Neural progenitor cell (in vitro differentiated cells): ENCODE measurements at regions not wholly inside any gene's neighbourhood (a gene's known extent, or its start where the extent isn't known, plus 50 kb on each side); places are given as distances from the start of the nearest gene placed in this dataset.

Experiments used
- DNase-seq: peaks from one replicate; pipeline ENCODE4 v3.0.0-alpha.2; 2016; ENCODE audit warnings: low spot score
- H2AFZ ChIP-seq: fragments of 200-600 bp; sonication (generic); replicated peaks from 2 replicates; pipeline ENCODE4 v1.6.1; 2016; ENCODE audit warnings: antibody characterized with exemption
- H3F3A ChIP-seq: fragments of 200-600 bp; sonication (generic); 2 replicates; pipeline ENCODE4 v1.6.1; 2016; ENCODE audit warnings: antibody characterized with exemption, low read depth
- H3K27ac ChIP-seq: fragments of 200-600 bp; sonication (generic); 2 replicates; pipeline ENCODE4 v1.5.1; 2016; ENCODE audit warnings: mild to moderate bottlenecking
- H3K27me3 ChIP-seq: fragments of 200-600 bp; sonication (generic); 2 replicates; pipeline ENCODE4 v1.6.1; 2016; ENCODE audit warnings: mild to moderate bottlenecking, moderate library complexity
- H3K36me3 ChIP-seq: fragments of 200-600 bp; sonication (generic); 2 replicates; pipeline ENCODE4 v1.5.1; 2016
- H3K4me1 ChIP-seq: fragments of 200-600 bp; sonication (generic); 2 replicates; pipeline ENCODE4 v1.6.1; 2016; ENCODE audit warnings: mixed run types
- H3K4me2 ChIP-seq: fragments of 200-600 bp; sonication (generic); 2 replicates; pipeline ENCODE4 v1.6.1; 2016
- H3K4me3 ChIP-seq: fragments of 200-600 bp; sonication (generic); 2 replicates; pipeline ENCODE4 v1.5.1; 2016
- H3K79me2 ChIP-seq: fragments of 200-600 bp; sonication (generic); 2 replicates; pipeline ENCODE4 v1.6.1; 2016; ENCODE audit warnings: low read depth
- H3K9ac ChIP-seq: fragments of 200-600 bp; sonication (generic); 2 replicates; pipeline ENCODE4 v1.6.1; 2016
- H3K9me3 ChIP-seq: fragments of 200-600 bp; sonication (generic); 2 replicates; pipeline ENCODE4 v1.5.1; 2016; ENCODE audit warnings: low read depth
- H4K20me1 ChIP-seq: fragments of 200-600 bp; sonication (generic); 2 replicates; pipeline ENCODE4 v1.6.1; 2016; ENCODE audit warnings: low read depth
- H3K27ac Mint-ChIP-seq: 3 replicates; pipeline ENCODE4 v1.8.0; 2021; ENCODE audit warnings: mixed read lengths
- H3K27me3 Mint-ChIP-seq: 2 replicates; pipeline ENCODE4 v1.8.0; 2022; ENCODE audit warnings: low read depth, mild to moderate bottlenecking, inconsistent platforms, moderate library complexity, mixed read lengths; ENCODE audit not compliant: insufficient read depth
- H3K36me3 Mint-ChIP-seq: 3 replicates; pipeline ENCODE4 v1.8.0; 2021; ENCODE audit warnings: mixed read lengths
- H3K4me1 Mint-ChIP-seq: 3 replicates; pipeline ENCODE4 v1.8.0; 2021; ENCODE audit warnings: mixed read lengths
- H3K4me3 Mint-ChIP-seq: 3 replicates; pipeline ENCODE4 v1.8.0; 2021; ENCODE audit warnings: mild to moderate bottlenecking, moderate library complexity, mixed read lengths
- H3K9me3 Mint-ChIP-seq: 3 replicates; pipeline ENCODE4 v1.8.0; 2020; ENCODE audit warnings: mixed read lengths
- CTCF ChIP-seq: fragments of 200-600 bp; sonication (generic); IDR thresholded peaks from 2 replicates; pipeline ENCODE4 v1.5.1; 2017; ENCODE audit warnings: antibody characterized with exemption, mild to moderate bottlenecking
- EZH2 ChIP-seq: fragments of 200-600 bp; sonication (generic); IDR thresholded peaks from 2 replicates; pipeline ENCODE4 v1.6.1; 2017; ENCODE audit warnings: antibody characterized with exemption, mild to moderate bottlenecking, moderate library complexity
- EZH2phosphoT487 ChIP-seq: fragments of 200-600 bp; sonication (generic); IDR thresholded peaks from 2 replicates; pipeline ENCODE4 v1.6.1; 2017; ENCODE audit warnings: antibody characterized with exemption

- no peaks in the 10 kb centered on the region for H3K27me3 ChIP-seq
- Mint-ChIP-seq H3K4me1 (no peaks in the 10 kb centered on the region), H3K27me3 (peaks cover 4% of the 10 kb centered on the region), H3K27ac (no peak overlapping the region), H3K4me3 (no peak overlapping the region), H3K36me3 (no peaks in the 10 kb centered on the region), H3K9me3 (no peaks in the 10 kb centered on the region)
- no peaks in the 10 kb centered on the region for H3K4me1 ChIP-seq
- H3K27ac ChIP-seq, result no peak overlapping the region
- no peaks in the 10 kb centered on the region for H4K20me1 ChIP-seq
- no peaks in the 10 kb centered on the region for H3F3A ChIP-seq
- no peak overlapping the region for H3K9ac ChIP-seq
- no peak overlapping the region for H3K4me2 ChIP-seq
- no peak overlapping the region for H3K4me3 ChIP-seq
- H3K36me3 ChIP-seq, result no peaks in the 10 kb centered on the region
- H3K79me2 ChIP-seq, result no peaks in the 10 kb centered on the region
- H2AFZ ChIP-seq, result no peak overlapping the region
- DNase-seq, result no peak
- TF ChIP-seq CTCF (no peak), EZH2phosphoT487 (no peak), EZH2 (no peak)
- H3K9me3 ChIP-seq, result no peaks in the 10 kb centered on the region
Measured at GRCh38 chr11:57871231-57871630, 109.6 kb downstream of the CTNND1 start.

GRCh38 chr11:57873196-57873911 is 111.8 kb downstream of the CTNND1 start:
- no peaks in the 10 kb centered on the region for H4K20me1 ChIP-seq
- Mint-ChIP-seq H3K9me3 (no peaks in the 10 kb centered on the region), H3K4me3 (no peak overlapping the region), H3K27me3 (peaks cover under 1% of the 10 kb centered on the region), H3K36me3 (no peaks in the 10 kb centered on the region), H3K4me1 (no peaks in the 10 kb centered on the region), H3K27ac (no peak overlapping the region)
- no peaks in the 10 kb centered on the region for H3K79me2 ChIP-seq
- H3K4me3 ChIP-seq, result no peak overlapping the region
- DNase-seq, result no peak
- no peaks in the 10 kb centered on the region for H3F3A ChIP-seq
- no peaks in the 10 kb centered on the region for H3K36me3 ChIP-seq
- H3K27me3 ChIP-seq, result no peaks in the 10 kb centered on the region
- H3K27ac ChIP-seq, result no peak overlapping the region
- no peak overlapping the region for H2AFZ ChIP-seq
- TF ChIP-seq CTCF (no peak), EZH2 (no peak), EZH2phosphoT487 (no peak)
- H3K4me1 ChIP-seq, result no peaks in the 10 kb centered on the region
- H3K9ac ChIP-seq, result no peak overlapping the region
- no peaks in the 10 kb centered on the region for H3K9me3 ChIP-seq
- no peak overlapping the region for H3K4me2 ChIP-seq

GRCh38 chr11:57874981-57875380 is 113.4 kb downstream of the CTNND1 start:
- Mint-ChIP-seq H3K36me3 (no peaks in the 10 kb centered on the region), H3K4me1 (no peaks in the 10 kb centered on the region), H3K27ac (no peak overlapping the region), H3K4me3 (no peak overlapping the region), H3K9me3 (no peaks in the 10 kb centered on the region), H3K27me3 (no peaks in the 10 kb centered on the region)
- Histone ChIP-seq H2AFZ (peak overlapping the region; percentile 28), H3K4me1 (no peaks in the 10 kb centered on the region), H4K20me1 (no peaks in the 10 kb centered on the region), H3K36me3 (no peaks in the 10 kb centered on the region), H3K4me3 (no peak overlapping the region), H3K9ac (no peak overlapping the region), H3K9me3 (no peaks in the 10 kb centered on the region), H3F3A (no peaks in the 10 kb centered on the region), H3K79me2 (no peaks in the 10 kb centered on the region), H3K4me2 (no peak overlapping the region), H3K27ac (no peak overlapping the region), H3K27me3 (no peaks in the 10 kb centered on the region)
- TF ChIP-seq EZH2 (no peak), CTCF (no peak), EZH2phosphoT487 (no peak)
- peak; percentile 7 for DNase-seq
